ENCODE measurements at regions not wholly inside any gene's neighbourhood (a gene's known extent, or its start where the extent isn't known, plus 50 kb on each side); places are given as distances from the start of the nearest gene placed in this dataset.
"Not testable (repeated sequence)": the region's sequence is repeated elsewhere in the genome, so short reads cannot be mapped to it uniquely, and the experiment has no call there.

DNA sequence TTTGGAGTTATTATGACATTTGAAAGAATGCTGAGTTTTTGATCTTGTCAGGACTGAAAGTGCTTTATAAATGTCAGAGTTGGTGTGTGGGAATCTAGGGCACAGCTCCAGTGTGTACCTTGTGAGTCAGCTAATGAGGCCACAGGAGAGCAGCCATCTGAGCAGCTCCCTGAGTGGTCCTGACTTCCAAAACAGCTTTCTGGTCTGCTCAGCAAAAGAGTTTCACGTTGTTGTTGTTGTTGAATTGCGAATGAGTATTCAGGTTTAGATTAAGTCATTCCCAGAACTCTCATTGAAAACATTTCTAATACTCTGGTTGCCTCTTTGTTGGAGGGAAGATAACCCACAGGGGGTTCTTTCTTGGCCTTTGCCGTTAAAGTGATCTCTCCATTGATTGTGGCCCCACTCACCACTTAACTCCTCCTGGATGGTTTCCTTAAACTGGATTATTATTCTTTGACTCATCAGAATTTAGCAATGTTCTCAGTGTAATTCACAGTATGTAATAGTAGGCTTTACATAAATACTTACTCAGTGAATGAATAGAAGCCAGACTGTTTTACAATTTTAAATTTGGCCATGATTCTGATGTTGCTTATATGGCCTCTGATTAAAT, 125.1 kb upstream of the SGCD start:
- CTCF ChIA-PET = no interaction called here

DNA sequence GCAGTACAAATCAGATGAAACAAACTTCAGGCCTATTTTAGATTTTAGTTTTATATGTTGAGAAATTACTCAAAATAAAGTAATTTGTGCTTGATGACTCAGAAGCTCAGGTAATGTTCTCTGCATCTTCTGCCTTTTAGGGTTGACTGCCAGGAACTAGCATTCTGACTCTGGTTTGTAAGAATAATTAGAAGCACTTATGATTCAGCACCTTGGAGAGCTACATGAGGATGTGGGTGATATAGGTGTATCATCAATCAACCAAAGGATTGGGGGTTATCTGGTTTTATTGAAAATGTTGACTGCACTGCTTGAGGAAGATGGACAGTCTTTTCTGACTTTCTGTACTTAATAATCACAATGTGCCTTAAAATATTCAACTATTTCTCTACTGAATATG, 118.7 kb upstream of the SGCD start:
- Mint-ChIP-seq H3K27ac (no peak overlapping the region), H3K27me3 (no peaks in the 10 kb centered on the region), H3K4me1 (no peaks in the 10 kb centered on the region), H3K9me3 (no peaks in the 10 kb centered on the region), H3K4me3 (no peak overlapping the region), H3K36me3 (ENCODE audit: low read depth) (no peaks in the 10 kb centered on the region)
- CTCF ChIA-PET = no interaction called here
- POLR2A ChIA-PET = no interaction called here
- no peak for DNase-seq

More for the DNA sequence above, 125.1 kb upstream of the SGCD start:
- no peak for DNase-seq
- no peaks in the 10 kb centered on the region for H3K36me3 Mint-ChIP-seq (ENCODE audit: low read depth)
- no peak overlapping the region for H3K27ac Mint-ChIP-seq
- no peak overlapping the region for H3K4me3 Mint-ChIP-seq
- H3K27me3 Mint-ChIP-seq = no peaks in the 10 kb centered on the region
- H3K9me3 Mint-ChIP-seq = no peaks in the 10 kb centered on the region
- no peaks in the 10 kb centered on the region for H3K4me1 Mint-ChIP-seq
- POLR2A ChIA-PET = no interaction called here

DNA sequence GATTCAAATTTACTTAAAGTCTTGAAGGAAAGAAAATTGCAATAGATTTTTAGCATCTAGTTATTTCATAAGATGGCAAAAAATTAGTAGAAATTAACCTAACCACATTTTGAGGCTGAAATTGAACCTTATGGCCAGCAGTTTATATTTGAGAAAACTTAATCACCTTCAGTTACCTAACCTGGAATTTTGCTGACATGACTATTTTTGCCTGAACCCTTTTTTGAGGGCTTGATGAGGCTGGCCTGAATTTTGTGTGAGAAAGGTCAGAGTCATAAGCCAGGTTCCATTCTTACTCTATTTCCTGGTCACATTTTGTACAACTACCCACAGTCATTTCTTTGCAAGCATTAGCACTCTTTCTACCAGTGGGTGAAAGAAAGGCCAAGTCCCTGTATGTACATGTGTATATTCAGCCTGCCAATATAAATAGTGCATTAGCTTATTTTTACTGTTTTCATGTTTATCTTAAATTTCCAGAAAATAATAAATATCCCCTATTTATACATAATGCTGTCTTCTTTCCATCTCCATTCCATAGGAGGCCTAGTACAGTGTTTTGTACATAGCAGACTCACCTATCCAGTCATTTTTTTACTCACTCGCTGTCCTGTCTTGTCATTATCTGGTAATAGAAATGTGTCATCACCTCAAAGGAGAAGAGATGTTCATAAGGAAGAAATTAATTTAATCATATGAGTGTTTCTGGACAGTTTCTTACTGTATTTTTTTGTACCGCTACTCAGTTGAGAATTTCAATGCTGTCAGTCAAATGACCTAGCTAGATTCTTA, 108.4 kb upstream of the SGCD start:
- Mint-ChIP-seq H3K27ac (no peak overlapping the region), H3K9me3 (no peaks in the 10 kb centered on the region), H3K27me3 (no peaks in the 10 kb centered on the region), H3K36me3 (ENCODE audit: low read depth) (no peaks in the 10 kb centered on the region), H3K4me3 (no peak overlapping the region), H3K4me1 (no peaks in the 10 kb centered on the region)
- ChIA-PET POLR2A (no interaction called here), CTCF (no interaction called here)
- no peak for DNase-seq

DNA sequence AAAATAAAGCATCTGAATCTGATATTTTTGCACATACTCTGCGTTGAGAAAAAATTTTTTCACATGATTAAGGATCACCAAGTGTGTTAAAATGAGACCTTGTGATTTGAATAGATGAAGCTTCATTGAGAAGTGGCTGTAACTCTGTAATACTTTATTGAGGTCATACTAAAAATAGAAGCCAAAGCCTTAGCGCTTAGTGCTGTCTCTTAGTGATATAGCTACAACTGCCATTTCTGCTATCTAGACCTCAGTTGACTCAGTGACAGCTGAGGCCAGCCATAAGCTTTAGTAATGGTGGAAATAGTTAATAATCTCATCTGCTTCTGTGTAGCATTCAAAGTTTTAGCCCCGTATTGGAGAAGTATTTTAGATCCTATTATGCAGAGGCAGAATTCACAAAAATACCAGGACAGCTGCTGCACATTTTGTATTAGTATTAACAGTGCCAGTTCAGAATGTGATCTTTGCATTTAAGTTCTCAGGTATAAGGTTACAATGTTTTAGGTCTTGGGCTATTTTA, 107.4 kb upstream of the SGCD start:
- no peaks in the 10 kb centered on the region for H3K4me1 Mint-ChIP-seq
- H3K9me3 Mint-ChIP-seq = no peaks in the 10 kb centered on the region
- no peak overlapping the region for H3K4me3 Mint-ChIP-seq
- no peaks in the 10 kb centered on the region for H3K27me3 Mint-ChIP-seq
- ChIA-PET POLR2A (no interaction called here), CTCF (no interaction called here)
- DNase-seq = no peak
- no peaks in the 10 kb centered on the region for H3K36me3 Mint-ChIP-seq (ENCODE audit: low read depth)
- no peak overlapping the region for H3K27ac Mint-ChIP-seq

DNA sequence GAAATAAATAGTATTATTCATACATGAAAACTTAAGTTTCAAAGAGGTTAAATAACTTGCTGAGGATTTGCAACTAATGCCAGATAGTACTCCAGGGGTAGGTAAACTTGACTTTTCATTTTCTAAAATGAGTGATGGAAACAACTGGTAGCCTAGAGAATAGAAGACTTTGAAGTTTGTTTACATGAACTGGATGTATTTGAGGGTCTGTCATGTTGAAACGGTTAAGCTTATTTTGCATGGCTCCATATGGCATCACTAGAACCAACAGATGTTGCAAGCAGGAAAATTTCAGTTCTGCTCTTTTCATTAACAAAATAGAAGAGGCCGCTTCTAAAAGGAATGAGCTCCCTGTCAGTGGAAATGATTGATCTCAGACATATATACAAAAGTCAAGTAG, 105.1 kb upstream of the SGCD start:
- Mint-ChIP-seq H3K36me3 (ENCODE audit: low read depth) (no peaks in the 10 kb centered on the region), H3K4me3 (no peak overlapping the region), H3K9me3 (no peaks in the 10 kb centered on the region), H3K27ac (no peak overlapping the region), H3K27me3 (no peaks in the 10 kb centered on the region), H3K4me1 (no peaks in the 10 kb centered on the region)
- CTCF ChIA-PET = no interaction called here
- no peak for DNase-seq
- POLR2A ChIA-PET = no interaction called here

DNA sequence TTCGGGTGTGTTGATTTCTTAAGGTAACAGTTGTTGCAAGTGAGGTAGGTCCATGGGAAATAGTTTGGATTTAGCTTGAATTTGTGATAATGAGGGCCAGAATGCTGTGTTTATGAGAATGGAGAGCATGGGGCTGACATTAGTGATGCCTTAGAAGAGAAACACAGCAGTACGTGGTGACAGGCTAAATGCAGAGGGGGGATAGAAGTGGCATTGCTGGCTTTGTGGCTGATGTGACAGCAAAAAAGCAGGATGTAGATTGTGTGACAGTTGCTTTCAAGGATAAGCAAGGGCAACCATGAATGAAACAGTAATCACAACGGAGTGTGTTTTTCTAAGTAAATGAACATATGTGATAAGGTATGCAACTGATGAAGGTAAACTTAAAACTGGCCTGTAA, 103.4 kb upstream of the SGCD start:
- no peak for DNase-seq
- H3K4me3 Mint-ChIP-seq = no peak overlapping the region
- H3K27ac Mint-ChIP-seq = no peak overlapping the region
- no peaks in the 10 kb centered on the region for H3K27me3 Mint-ChIP-seq
- H3K4me1 Mint-ChIP-seq = no peaks in the 10 kb centered on the region
- H3K9me3 Mint-ChIP-seq = no peaks in the 10 kb centered on the region
- ChIA-PET CTCF (no interaction called here), POLR2A (no interaction called here)
- H3K36me3 Mint-ChIP-seq (ENCODE audit: low read depth) = no peaks in the 10 kb centered on the region

DNA sequence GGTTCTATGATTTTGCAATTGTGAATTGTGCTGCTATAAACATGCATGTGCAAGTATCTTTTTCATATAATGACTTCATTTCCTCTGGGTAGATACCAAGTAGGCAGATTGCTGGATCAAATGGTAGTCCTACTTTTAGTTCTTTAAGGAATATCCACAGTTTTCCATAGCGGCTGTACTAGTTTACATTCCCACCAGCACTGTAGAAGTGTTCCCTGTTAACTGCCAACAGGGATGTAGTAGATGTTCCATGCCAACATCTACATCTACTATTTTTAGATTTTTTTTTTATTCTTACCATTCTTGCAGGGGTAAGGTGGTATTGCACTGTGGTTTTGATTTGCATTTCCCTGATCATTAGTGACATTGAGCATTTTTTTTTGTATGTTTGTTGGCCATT, 100.5 kb upstream of the SGCD start:
- POLR2A ChIA-PET; H3K4me3 Mint-ChIP-seq; H3K9me3 Mint-ChIP-seq; CTCF ChIA-PET; DNase-seq; H3K4me1 Mint-ChIP-seq; H3K27ac Mint-ChIP-seq; H3K27me3 Mint-ChIP-seq; H3K36me3 Mint-ChIP-seq (ENCODE audit: low read depth): not testable (repeated sequence)

DNA sequence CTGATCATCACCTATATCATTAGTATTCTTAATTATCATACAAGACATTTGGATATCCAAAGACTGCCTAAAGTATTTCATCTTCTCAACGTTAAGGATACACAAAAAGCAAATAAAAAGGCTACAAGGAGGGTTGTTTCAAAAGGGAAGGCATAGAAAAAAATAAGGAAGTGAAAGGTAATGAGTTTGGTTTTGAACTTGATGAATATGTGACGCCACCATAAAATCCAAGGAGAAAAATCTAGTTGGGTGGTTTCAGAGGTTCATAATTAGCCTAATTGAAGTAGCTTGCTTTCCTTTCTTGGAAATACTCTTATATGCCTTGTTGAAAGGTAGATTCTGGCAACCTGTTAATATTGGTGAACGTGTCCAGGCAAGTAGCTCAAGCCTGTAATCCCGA, 96.1 kb upstream of the SGCD start:
- no peak overlapping the region for H3K4me3 Mint-ChIP-seq
- DNase-seq = no peak
- CTCF ChIA-PET = no interaction called here
- no peak overlapping the region for H3K27ac Mint-ChIP-seq
- H3K4me1 Mint-ChIP-seq = no peaks in the 10 kb centered on the region
- POLR2A ChIA-PET = no interaction called here
- no peaks in the 10 kb centered on the region for H3K9me3 Mint-ChIP-seq
- H3K27me3 Mint-ChIP-seq = no peaks in the 10 kb centered on the region
- H3K36me3 Mint-ChIP-seq (ENCODE audit: low read depth) = no peaks in the 10 kb centered on the region

DNA sequence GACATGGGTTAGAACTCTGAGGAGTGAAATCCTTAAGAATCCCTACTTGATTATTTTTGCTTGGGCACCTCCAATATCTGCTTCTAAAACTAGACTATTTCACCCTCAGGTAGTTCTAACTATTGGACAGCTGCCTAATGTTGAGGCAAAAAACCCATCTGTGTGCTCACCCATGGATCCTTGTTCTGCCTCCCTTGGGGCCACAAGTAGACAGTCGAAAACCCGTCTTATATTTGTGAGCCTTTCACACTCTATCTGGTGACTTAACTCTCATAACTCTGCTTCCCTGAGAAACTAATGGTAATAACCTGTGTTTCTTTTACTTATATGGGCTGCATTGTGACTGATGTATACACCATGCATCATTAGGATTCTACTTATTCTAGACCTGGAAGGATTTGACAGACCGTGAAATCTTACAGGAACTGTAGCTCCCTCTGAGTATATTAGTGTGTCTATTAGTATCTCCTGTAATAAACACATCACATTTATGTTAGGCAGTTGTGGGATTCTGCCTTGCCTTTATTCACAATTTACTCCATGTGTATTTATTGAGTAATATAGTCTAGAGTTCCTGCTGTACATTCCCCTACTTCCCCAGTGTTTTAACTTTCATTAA, 94.6 kb upstream of the SGCD start:
- Mint-ChIP-seq H3K36me3 (ENCODE audit: low read depth) (no peaks in the 10 kb centered on the region), H3K27ac (no peak overlapping the region), H3K4me3 (no peak overlapping the region), H3K4me1 (no peaks in the 10 kb centered on the region), H3K27me3 (no peaks in the 10 kb centered on the region), H3K9me3 (no peaks in the 10 kb centered on the region)
- POLR2A ChIA-PET = no interaction called here
- CTCF ChIA-PET = no interaction called here
- no peak for DNase-seq

DNA sequence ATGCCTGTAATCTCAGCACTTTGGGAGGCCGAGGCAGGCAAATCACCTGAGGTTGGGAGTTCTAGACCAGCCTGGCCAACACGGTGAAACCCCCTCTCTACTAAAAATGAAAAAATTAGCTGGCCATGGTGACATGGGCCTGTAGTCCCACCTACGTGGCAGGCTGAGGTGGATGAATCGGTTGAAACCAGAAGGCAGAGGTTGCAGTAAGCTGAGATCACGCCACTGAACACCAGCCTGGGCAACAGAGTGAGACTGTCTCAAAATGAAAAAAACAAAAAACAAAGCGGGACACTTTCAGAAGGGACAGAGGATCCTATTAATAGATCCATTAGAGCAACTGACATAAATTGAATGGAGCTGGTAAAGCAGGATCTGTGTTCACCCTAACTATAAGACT, 89.6 kb upstream of the SGCD start:
- ChIA-PET CTCF (no interaction called here), POLR2A (no interaction called here)
- H3K27me3 Mint-ChIP-seq = no peaks in the 10 kb centered on the region
- no peaks in the 10 kb centered on the region for H3K36me3 Mint-ChIP-seq (ENCODE audit: low read depth)
- H3K9me3 Mint-ChIP-seq = no peaks in the 10 kb centered on the region
- DNase-seq = no peak
- no peaks in the 10 kb centered on the region for H3K4me1 Mint-ChIP-seq
- H3K4me3 Mint-ChIP-seq = no peak overlapping the region
- H3K27ac Mint-ChIP-seq = no peak overlapping the region

DNA sequence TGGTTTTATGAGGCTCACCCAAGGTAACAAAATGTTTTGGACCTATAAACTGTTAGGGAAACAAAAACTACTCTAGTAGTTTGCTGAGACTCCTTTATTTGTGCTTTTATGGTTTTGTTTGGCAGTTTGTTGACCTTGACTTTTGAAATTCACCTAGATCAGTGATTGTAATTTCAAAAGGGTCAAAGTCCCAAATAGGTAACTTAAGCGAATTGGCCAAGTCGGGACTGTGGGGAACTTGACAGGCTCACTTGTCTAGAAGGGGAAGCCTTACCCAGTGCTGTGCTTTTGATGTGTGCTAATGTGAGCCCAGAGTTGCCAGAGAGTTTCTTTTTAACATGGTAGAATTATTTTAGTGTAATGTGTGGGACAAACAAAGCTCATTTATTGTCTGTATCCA, 87.2 kb upstream of the SGCD start:
- no peaks in the 10 kb centered on the region for H3K27me3 Mint-ChIP-seq
- H3K4me1 Mint-ChIP-seq = no peaks in the 10 kb centered on the region
- ChIA-PET POLR2A (no interaction called here), CTCF (no interaction called here)
- no peak overlapping the region for H3K27ac Mint-ChIP-seq
- H3K36me3 Mint-ChIP-seq (ENCODE audit: low read depth) = no peaks in the 10 kb centered on the region
- H3K4me3 Mint-ChIP-seq = no peak overlapping the region
- H3K9me3 Mint-ChIP-seq = no peaks in the 10 kb centered on the region
- no peak for DNase-seq

DNA sequence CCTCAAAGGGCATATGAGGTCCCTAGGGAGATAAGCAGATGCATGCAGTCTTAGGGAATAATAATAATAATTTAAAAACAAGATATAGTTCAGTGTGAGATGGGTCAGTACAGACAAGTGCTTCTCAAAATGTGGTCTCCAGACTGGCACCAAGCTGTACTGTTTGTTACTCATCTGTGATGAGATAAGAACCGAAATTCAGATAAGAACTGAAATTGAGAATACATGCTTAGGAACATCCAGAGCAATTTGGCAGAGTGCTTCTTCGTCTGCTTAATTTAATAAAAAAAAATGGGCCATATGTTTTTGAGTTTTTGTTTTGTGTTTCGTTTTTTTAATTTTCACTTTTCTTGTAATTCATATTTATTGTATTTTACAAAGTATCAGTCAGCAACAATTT, 86.5 kb upstream of the SGCD start:
- H3K4me3 Mint-ChIP-seq = no peak overlapping the region
- no peak for DNase-seq
- H3K9me3 Mint-ChIP-seq = no peaks in the 10 kb centered on the region
- no peaks in the 10 kb centered on the region for H3K36me3 Mint-ChIP-seq (ENCODE audit: low read depth)
- no peak overlapping the region for H3K27ac Mint-ChIP-seq
- H3K4me1 Mint-ChIP-seq = no peaks in the 10 kb centered on the region
- POLR2A ChIA-PET = no interaction called here
- H3K27me3 Mint-ChIP-seq = no peaks in the 10 kb centered on the region
- CTCF ChIA-PET = no interaction called here

DNA sequence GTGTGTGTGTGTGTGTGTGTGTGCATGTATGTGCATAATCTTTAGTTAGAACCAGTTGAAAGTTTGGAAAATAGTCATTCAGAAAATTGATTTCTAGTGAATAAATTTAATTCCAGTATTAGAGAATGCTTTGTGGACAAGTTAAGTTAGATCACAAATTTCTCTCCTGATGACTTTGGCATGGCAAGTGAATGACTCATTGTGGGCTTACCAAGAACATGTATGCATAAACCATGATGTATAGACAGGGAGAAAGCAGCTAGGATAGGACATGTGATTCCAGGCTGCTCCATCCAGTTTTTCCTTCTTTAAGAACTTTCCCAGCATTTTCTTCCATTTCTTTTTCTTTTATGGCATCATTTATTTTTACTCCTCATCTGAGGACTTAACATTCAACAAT, 85.7 kb upstream of the SGCD start:
- Mint-ChIP-seq H3K4me3 (no peak overlapping the region), H3K9me3 (no peaks in the 10 kb centered on the region), H3K36me3 (ENCODE audit: low read depth) (no peaks in the 10 kb centered on the region), H3K27me3 (no peaks in the 10 kb centered on the region), H3K27ac (no peak overlapping the region), H3K4me1 (no peaks in the 10 kb centered on the region)
- CTCF ChIA-PET = no interaction called here
- POLR2A ChIA-PET = no interaction called here
- DNase-seq = no peak

DNA sequence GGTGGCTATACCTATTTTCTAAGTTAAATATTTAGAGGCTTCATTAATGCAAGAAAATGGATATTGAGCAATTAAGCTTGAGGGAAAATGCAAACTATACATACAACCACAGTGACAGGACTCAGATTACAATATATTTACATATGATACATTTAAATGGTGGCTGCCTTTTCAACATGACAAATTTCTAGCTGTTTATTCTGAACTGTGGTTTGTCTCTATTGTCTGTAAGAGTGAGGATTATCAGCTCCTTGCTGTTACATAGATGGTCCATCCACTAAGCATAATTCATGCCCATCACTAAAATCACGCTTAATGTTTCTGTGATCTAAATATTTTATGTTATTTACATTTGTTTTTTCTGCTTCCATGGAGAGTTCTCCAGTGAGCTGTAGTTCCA, 81.1 kb upstream of the SGCD start:
- no peaks in the 10 kb centered on the region for H3K4me1 Mint-ChIP-seq
- ChIA-PET POLR2A (no interaction called here), CTCF (no interaction called here)
- H3K27me3 Mint-ChIP-seq = no peaks in the 10 kb centered on the region
- H3K27ac Mint-ChIP-seq = no peak overlapping the region
- DNase-seq = no peak
- no peaks in the 10 kb centered on the region for H3K36me3 Mint-ChIP-seq (ENCODE audit: low read depth)
- H3K4me3 Mint-ChIP-seq = no peak overlapping the region
- H3K9me3 Mint-ChIP-seq = no peaks in the 10 kb centered on the region
